Cerebellar nuclear complex (tissue), 1 donor: ENCODE measurements at regions not wholly inside any gene's neighbourhood (a gene's known extent, or its start where the extent isn't known, plus 50 kb on each side); places are given as distances from the start of the nearest gene placed in this dataset.

Experiments
- DNase-seq, 2 experiments: peaks; one replicate each; lab custom pipeline; 2025; lab: John Stamatoyannopoulos, UW

- no peak for DNase-seq
These were observed 78.3 kb upstream of the ADAMTS16 start for GRCh38 chr5:5061836-5062235.

- no peak for DNase-seq
These were observed 77.4 kb upstream of the ADAMTS16 start for GRCh38 chr5:5062525-5063302.

- DNase-seq: no peak
These were observed 76.6 kb upstream of the ADAMTS16 start for GRCh38 chr5:5063533-5063953.

GRCh38 chr5:5065472-5065871 is 74.7 kb upstream of the ADAMTS16 start:
- DNase-seq: no peak

GRCh38 chr5:5066276-5067186 is 73.6 kb upstream of the ADAMTS16 start:
- DNase-seq: no peak

- DNase-seq: no peak
These were observed 70.3 kb upstream of the ADAMTS16 start for GRCh38 chr5:5069851-5070250.

GRCh38 chr5:5071554-5071953 is 68.6 kb upstream of the ADAMTS16 start:
- no peak for DNase-seq

GRCh38 chr5:5077236-5077635 is 62.9 kb upstream of the ADAMTS16 start:
- no peak for DNase-seq

GRCh38 chr5:5078009-5078897 is 61.9 kb upstream of the ADAMTS16 start:
- DNase-seq: no peak

- DNase-seq: no peak
These were observed 60.3 kb upstream of the ADAMTS16 start for GRCh38 chr5:5079876-5080275.

GRCh38 chr5:5080790-5081189 is 59.3 kb upstream of the ADAMTS16 start:
- no peak for DNase-seq

GRCh38 chr5:5085381-5085780 is 54.7 kb upstream of the ADAMTS16 start:
- DNase-seq: no peak

GRCh38 chr5:5089895-5090649 is 50.1 kb upstream of the ADAMTS16 start:
- DNase-seq: no peak
